ENCODE measurements at regions not wholly inside any gene's neighbourhood (a gene's known extent, or its start where the extent isn't known, plus 50 kb on each side); places are given as distances from the start of the nearest gene placed in this dataset.

DNA sequence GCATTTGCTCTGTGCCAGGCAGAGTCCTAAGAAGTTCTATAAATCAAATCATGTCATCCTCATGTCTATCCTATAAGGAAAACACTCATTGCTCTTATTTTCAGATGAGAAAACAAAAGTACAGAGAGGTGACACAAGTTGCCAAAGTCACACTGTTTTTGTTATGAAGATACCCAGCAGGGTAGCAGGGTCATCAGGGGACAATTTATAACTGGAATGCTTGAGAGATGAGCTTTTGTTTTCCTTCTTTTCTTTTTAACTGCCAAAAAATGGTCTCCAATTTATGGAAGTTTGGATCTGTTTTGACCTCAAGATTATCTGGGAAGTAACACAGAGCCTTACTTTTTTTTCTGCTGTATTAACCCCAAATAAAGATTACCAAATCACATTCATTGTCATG, 354.1 kb downstream of the SUCLA2 start:
- TF ChIP-seq, protein P1, sequence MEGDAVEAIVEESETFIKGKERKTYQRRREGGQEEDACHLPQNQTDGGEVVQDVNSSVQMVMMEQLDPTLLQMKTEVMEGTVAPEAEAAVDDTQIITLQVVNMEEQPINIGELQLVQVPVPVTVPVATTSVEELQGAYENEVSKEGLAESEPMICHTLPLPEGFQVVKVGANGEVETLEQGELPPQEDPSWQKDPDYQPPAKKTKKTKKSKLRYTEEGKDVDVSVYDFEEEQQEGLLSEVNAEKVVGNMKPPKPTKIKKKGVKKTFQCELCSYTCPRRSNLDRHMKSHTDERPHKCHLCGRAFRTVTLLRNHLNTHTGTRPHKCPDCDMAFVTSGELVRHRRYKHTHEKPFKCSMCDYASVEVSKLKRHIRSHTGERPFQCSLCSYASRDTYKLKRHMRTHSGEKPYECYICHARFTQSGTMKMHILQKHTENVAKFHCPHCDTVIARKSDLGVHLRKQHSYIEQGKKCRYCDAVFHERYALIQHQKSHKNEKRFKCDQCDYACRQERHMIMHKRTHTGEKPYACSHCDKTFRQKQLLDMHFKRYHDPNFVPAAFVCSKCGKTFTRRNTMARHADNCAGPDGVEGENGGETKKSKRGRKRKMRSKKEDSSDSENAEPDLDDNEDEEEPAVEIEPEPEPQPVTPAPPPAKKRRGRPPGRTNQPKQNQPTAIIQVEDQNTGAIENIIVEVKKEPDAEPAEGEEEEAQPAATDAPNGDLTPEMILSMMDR (optimal IDR thresholded peaks at IDR 0.05 in 1 of 3, IDR thresholded peaks at IDR 0.05 in 1 of 3, conservative IDR thresholded peaks at IDR 0.05 in 1 of 3; ENCODE audit: extremely low read depth in 1 of 3, insufficient read depth in 2 of 3, low read length in 3 of 3), result no peak
- TF ChIP-seq EZH2 (IDR thresholded peaks at IDR 0.05; ENCODE audit: low read length), result no peak
